ENCODE measurements at regions not wholly inside any gene's neighbourhood (a gene's known extent, or its start where the extent isn't known, plus 50 kb on each side); places are given as distances from the start of the nearest gene placed in this dataset.
A peak's percentile ranks its signal among the peaks of the same experiment; 100 is the strongest.
"Not testable (repeated sequence)": the region's sequence is repeated elsewhere in the genome, so short reads cannot be mapped to it uniquely, and the experiment has no call there.

DNA sequence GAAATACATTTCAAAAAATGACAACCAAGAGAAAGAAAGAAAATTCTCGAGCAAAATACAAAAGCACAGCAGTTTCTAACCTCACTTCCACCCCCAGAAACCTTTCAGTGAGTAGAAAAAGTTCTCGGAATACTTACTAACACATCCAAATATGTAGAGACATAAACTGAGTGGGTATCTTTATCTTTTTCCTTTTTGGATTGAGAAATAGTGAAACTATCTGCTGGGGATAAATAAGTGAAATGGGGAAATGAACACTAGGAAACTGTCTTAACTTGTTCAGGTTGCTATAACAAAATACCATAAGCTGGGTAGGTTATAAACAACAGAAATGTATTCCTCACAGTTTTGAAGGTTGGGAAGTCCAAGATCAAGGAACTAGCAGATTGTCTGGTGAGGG is 72.0 kb downstream of the VCAM1 start:
- DNase-seq = no peak

GRCh38 chr1:100793659-100794058 is 74.1 kb downstream of the VCAM1 start:
- no peak for DNase-seq

GRCh38 chr1:100794748-100795645 is 75.5 kb downstream of the VCAM1 start:
- DNase-seq = no peak

DNA sequence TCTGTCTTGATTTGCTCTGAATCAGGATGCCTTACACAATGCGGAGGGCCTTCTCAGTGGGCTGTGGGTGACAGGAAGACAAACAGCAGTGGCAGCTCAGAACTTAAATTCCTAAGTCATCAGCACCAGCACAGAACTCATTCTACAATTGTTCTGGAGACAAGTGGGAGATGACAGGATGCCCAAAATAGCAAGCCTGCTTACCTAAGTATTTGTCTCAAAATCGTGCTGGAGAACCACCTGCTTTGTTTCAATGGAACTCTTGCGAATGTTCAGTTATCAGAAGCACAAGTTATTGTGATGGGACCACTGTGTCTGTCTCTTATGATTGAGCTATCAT is 76.1 kb downstream of the VCAM1 start:
- no peak for DNase-seq

- DNase-seq = no peak
Observed at GRCh38 chr1:100796046-100796445, 76.5 kb downstream of the VCAM1 start.

- DNase-seq = no peak
Observed at GRCh38 chr1:100799548-100799947, 80.0 kb downstream of the VCAM1 start.

GRCh38 chr1:100799954-100800612 is 80.5 kb downstream of the VCAM1 start:
- no peak for DNase-seq

DNA sequence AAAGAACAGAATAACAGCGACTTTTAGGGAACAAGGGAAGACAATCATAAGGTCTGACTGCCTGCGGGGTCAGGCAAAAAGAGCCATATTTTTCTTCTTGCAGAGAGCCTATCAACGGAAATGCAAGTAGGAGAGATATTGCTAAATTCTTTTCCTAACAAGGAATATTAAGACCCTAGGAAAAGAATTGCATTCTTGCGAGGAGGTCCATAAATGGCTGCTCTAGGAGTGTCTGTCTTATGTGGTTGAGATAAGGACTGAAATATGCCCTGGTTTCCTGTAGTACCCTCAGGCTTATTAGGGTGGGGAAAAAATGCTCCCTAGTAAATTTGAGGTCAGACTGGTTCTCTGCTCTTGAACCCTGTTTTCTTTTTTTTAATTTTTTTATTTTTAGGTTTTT is 81.7 kb downstream of the VCAM1 start:
- not testable (repeated sequence) for DNase-seq

- DNase-seq = not testable (repeated sequence)
Observed at GRCh38 chr1:100803280-100803679, 83.7 kb downstream of the VCAM1 start.

- DNase-seq = no peak
Observed at GRCh38 chr1:100806601-100807000, 87.1 kb downstream of the VCAM1 start.

GRCh38 chr1:100810360-100810759 is 84.3 kb downstream of the EXTL2 start:
- no peak for DNase-seq

DNA sequence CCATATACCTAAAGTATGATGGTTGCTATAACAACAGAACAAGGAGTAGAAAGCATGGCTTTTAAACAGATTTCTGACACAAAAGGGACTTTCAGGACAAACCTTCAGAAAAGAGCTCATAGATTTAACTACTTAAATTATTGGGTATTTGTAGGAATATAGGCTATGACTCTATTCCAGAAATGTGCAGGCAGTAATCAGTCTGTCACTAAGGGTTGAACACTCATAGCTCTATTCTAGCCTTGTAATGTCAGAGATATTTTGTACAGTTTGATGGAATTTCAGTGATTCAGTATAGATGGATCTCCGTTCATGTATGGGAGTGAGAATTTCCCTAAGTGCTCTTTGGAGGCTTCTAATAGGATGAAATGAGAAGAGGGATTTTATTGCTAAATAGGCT is 82.8 kb downstream of the EXTL2 start:
- no peak for DNase-seq

- DNase-seq = peak; percentile 10
Observed at GRCh38 chr1:100814938-100815337, 79.7 kb downstream of the EXTL2 start.

DNA sequence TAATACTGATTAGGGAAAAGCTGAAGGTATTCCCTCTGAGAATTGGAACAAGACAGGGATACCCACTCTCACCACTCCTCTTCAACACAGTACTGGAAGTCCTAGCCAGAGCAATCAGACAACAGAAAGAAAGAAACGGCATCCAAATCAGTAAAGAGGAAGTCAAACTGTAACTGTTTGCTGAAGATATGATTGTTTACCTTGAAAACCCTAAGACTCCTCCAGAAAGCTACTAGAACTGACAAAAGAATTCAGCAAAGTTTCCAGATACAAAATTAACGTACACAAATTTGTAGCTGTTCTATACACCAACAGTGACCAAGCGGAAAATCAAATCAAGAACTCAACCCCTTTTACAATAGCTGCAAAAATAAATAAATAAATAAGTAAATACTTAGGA is 78.6 kb downstream of the EXTL2 start:
- DNase-seq = peak; percentile 30

GRCh38 chr1:100820195-100820594 is 74.4 kb downstream of the EXTL2 start:
- not testable (repeated sequence) for DNase-seq

GRCh38 chr1:100821919-100822318 is 72.7 kb downstream of the EXTL2 start:
- DNase-seq = not testable (repeated sequence)
